Stomach (tissue), 4 donors: ENCODE measurements at regions not wholly inside any gene's neighbourhood (a gene's known extent, or its start where the extent isn't known, plus 50 kb on each side); places are given as distances from the start of the nearest gene placed in this dataset.

Source experiments
- CTCF ChIP-seq, 7 experiments: fragments of 450-650 bp in 4 of 7; fragments of 200-600 bp in 3 of 7; sonication (generic) in 3 of 7; IDR thresholded peaks; one replicate each; pipeline ENCODE4 v1.5.1; 2016 to 2019; ENCODE audit warnings: antibody characterized with exemption in 7 of 7, control low read depth in 2 of 7, mild to moderate bottlenecking in 1 of 7
- POLR2A ChIP-seq, 4 donors: fragments of 450-650 bp; IDR thresholded peaks; one replicate each; pipeline ENCODE4 v1.6.1; 2016; ENCODE audit warnings: antibody characterized with exemption in 4 of 4, control low read depth in 2 of 4, mild to moderate bottlenecking in 1 of 4, moderate library complexity in 1 of 4
- POLR2AphosphoS5 ChIP-seq, 3 donors: sonication (generic); formaldehyde crosslinking; IDR thresholded peaks; one replicate each; pipeline ENCODE4 v1.6.1; 2016; ENCODE audit warnings: antibody characterized with exemption in 3 of 3

- TF ChIP-seq POLR2AphosphoS5 (IDR thresholded peaks at IDR 0.05) (no peak), POLR2A (IDR thresholded peaks at IDR 0.05) (no peak), CTCF (IDR thresholded peaks at IDR 0.05) (no peak)
These were observed 1245.1 kb upstream of the ADGRL4 start for GRCh38 chr1:80251591-80251990.
